Mammary epithelial cell (primary cell): ENCODE measurements at regions not wholly inside any gene's neighbourhood (a gene's known extent, or its start where the extent isn't known, plus 50 kb on each side); places are given as distances from the start of the nearest gene placed in this dataset.

Source experiments
- EZH2 ChIP-seq: IDR thresholded peaks from 2 replicates; pipeline ENCODE4 v1.6.1; 2012; ENCODE audit warnings: low read length, inconsistent platforms, borderline replicate concordance
- TF ChIP-seq, protein P1 (sequence below), 2 donors: IDR thresholded peaks in 1 of 2; conservative IDR thresholded peaks in 1 of 2; 2 replicates each; pipeline ENCODE4 v1.5.1; 2011 to 2012; ENCODE audit warnings: inconsistent platforms in 2 of 2, low read length in 2 of 2, mild to moderate bottlenecking in 2 of 2, control low read depth in 1 of 2, low read depth in 1 of 2; ENCODE audit not compliant: insufficient read depth in 1 of 2; ENCODE audit errors: extremely low read depth in 1 of 2

GRCh38 chr22:49429066-49429465 is 398.6 kb downstream of the BRD1 start:
- TF ChIP-seq EZH2, result no peak
- TF ChIP-seq, protein P1, sequence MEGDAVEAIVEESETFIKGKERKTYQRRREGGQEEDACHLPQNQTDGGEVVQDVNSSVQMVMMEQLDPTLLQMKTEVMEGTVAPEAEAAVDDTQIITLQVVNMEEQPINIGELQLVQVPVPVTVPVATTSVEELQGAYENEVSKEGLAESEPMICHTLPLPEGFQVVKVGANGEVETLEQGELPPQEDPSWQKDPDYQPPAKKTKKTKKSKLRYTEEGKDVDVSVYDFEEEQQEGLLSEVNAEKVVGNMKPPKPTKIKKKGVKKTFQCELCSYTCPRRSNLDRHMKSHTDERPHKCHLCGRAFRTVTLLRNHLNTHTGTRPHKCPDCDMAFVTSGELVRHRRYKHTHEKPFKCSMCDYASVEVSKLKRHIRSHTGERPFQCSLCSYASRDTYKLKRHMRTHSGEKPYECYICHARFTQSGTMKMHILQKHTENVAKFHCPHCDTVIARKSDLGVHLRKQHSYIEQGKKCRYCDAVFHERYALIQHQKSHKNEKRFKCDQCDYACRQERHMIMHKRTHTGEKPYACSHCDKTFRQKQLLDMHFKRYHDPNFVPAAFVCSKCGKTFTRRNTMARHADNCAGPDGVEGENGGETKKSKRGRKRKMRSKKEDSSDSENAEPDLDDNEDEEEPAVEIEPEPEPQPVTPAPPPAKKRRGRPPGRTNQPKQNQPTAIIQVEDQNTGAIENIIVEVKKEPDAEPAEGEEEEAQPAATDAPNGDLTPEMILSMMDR (conservative IDR thresholded peaks at IDR 0.05 in 1 of 2, IDR thresholded peaks at IDR 0.05 in 1 of 2; ENCODE audit: extremely low read depth in 1 of 2, insufficient read depth in 1 of 2, low read depth in 1 of 2, low read length in 2 of 2), result no peak
